ENCODE measurements at regions not wholly inside any gene's neighbourhood (a gene's known extent, or its start where the extent isn't known, plus 50 kb on each side); places are given as distances from the start of the nearest gene placed in this dataset.

- no peak for TF ChIP-seq FOXA1 (IDR thresholded peaks at IDR 0.05)
- no peak for TF ChIP-seq HDGF (IDR thresholded peaks at IDR 0.05; ENCODE audit: borderline replicate concordance)
- no peak for TF ChIP-seq PKNOX1 (IDR thresholded peaks at IDR 0.05)
- no peak for TF ChIP-seq ZNF384 (IDR thresholded peaks at IDR 0.05)
- TF ChIP-seq FOXM1 (IDR thresholded peaks at IDR 0.05; ENCODE audit: borderline replicate concordance) = no peak
- TF ChIP-seq L3MBTL2 (conservative IDR thresholded peaks at IDR 0.05) = no peak
- no peak for TF ChIP-seq LEF1 (IDR thresholded peaks at IDR 0.05; ENCODE audit: borderline replicate concordance)
- TF ChIP-seq CTBP1 (IDR thresholded peaks at IDR 0.05; ENCODE audit: borderline replicate concordance) = no peak
- TF ChIP-seq FOXK2 (IDR thresholded peaks at IDR 0.05) = no peak
- TF ChIP-seq ARNT (IDR thresholded peaks at IDR 0.05) = no peak
- TF ChIP-seq NFRKB (IDR thresholded peaks at IDR 0.05) = no peak
- no peak for TF ChIP-seq SP1 (IDR thresholded peaks at IDR 0.05)
- CTCF ChIA-PET = no interaction called here
- POLR2A ChIA-PET = no interaction called here
- DNase-seq (ENCODE audit: extremely low spot score) = no peak
These were observed 877.1 kb upstream of the CNTN5 start for GRCh38 chr11:98143661-98144060.

GRCh38 chr11:98153752-98154151 lies 867.0 kb upstream of the CNTN5 start:
- POLR2A ChIA-PET = no interaction called here
- no peak for DNase-seq (ENCODE audit: extremely low spot score)
- TF ChIP-seq ELF4 (IDR thresholded peaks at IDR 0.05) = no peak
- no peak for TF ChIP-seq FOXK2 (IDR thresholded peaks at IDR 0.05)
- TF ChIP-seq TARDBP (IDR thresholded peaks at IDR 0.05) = no peak
- CTCF ChIA-PET = no interaction called here

GRCh38 chr11:98155696-98156095 lies 865.1 kb upstream of the CNTN5 start:
- no peak for TF ChIP-seq FOXK2 (IDR thresholded peaks at IDR 0.05)
- no peak for TF ChIP-seq CTBP1 (IDR thresholded peaks at IDR 0.05; ENCODE audit: borderline replicate concordance)
- no peak for TF ChIP-seq PKNOX1 (IDR thresholded peaks at IDR 0.05)
- TF ChIP-seq HDGF (IDR thresholded peaks at IDR 0.05; ENCODE audit: borderline replicate concordance) = no peak
- no peak for TF ChIP-seq FOXA1 (IDR thresholded peaks at IDR 0.05)
- POLR2A ChIA-PET = no interaction called here

GRCh38 chr11:98177925-98178324 lies 842.8 kb upstream of the CNTN5 start:
- ChIA-PET CTCF (no interaction called here), POLR2A (no interaction called here)
- DNase-seq (ENCODE audit: extremely low spot score) = no peak
- TF ChIP-seq CTBP1 (IDR thresholded peaks at IDR 0.05; ENCODE audit: borderline replicate concordance) (no peak), ELF4 (IDR thresholded peaks at IDR 0.05) (no peak), ZNF384 (IDR thresholded peaks at IDR 0.05) (no peak), ARNT (IDR thresholded peaks at IDR 0.05) (no peak), PKNOX1 (IDR thresholded peaks at IDR 0.05) (no peak), TARDBP (IDR thresholded peaks at IDR 0.05) (no peak), LEF1 (IDR thresholded peaks at IDR 0.05; ENCODE audit: borderline replicate concordance) (no peak), L3MBTL2 (conservative IDR thresholded peaks at IDR 0.05) (no peak), FOXA1 (IDR thresholded peaks at IDR 0.05) (no peak), SUZ12 (IDR thresholded peaks at IDR 0.05) (no peak)

More at GRCh38 chr11:98155696-98156095, 865.1 kb upstream of the CNTN5 start:
- no peak for DNase-seq (ENCODE audit: extremely low spot score)
- CTCF ChIA-PET = no interaction called here

- ChIA-PET CTCF (no interaction called here), POLR2A (no interaction called here)
- no peak for DNase-seq (ENCODE audit: extremely low spot score)
- TF ChIP-seq ELF4 (IDR thresholded peaks at IDR 0.05) (no peak), L3MBTL2 (conservative IDR thresholded peaks at IDR 0.05) (no peak), FOXK2 (IDR thresholded peaks at IDR 0.05) (no peak), SP1 (IDR thresholded peaks at IDR 0.05) (no peak), CTBP1 (IDR thresholded peaks at IDR 0.05; ENCODE audit: borderline replicate concordance) (no peak), NFRKB (IDR thresholded peaks at IDR 0.05) (no peak), ZNF384 (IDR thresholded peaks at IDR 0.05) (no peak), BHLHE40 (IDR thresholded peaks at IDR 0.05; ENCODE audit: borderline replicate concordance) (no peak), ARNT (IDR thresholded peaks at IDR 0.05) (no peak)
These were observed 840.2 kb upstream of the CNTN5 start for GRCh38 chr11:98180511-98180910.

- POLR2A ChIA-PET = no interaction called here
- CTCF ChIA-PET = no interaction called here
- no peak for TF ChIP-seq BHLHE40 (IDR thresholded peaks at IDR 0.05; ENCODE audit: borderline replicate concordance)
- TF ChIP-seq ZNF384 (IDR thresholded peaks at IDR 0.05) = no peak
- TF ChIP-seq ELF4 (IDR thresholded peaks at IDR 0.05) = no peak
- TF ChIP-seq NFRKB (IDR thresholded peaks at IDR 0.05) = no peak
- no peak for TF ChIP-seq HDGF (IDR thresholded peaks at IDR 0.05; ENCODE audit: borderline replicate concordance)
- no peak for TF ChIP-seq PKNOX1 (IDR thresholded peaks at IDR 0.05)
- TF ChIP-seq SP1 (IDR thresholded peaks at IDR 0.05) = no peak
- no peak for TF ChIP-seq SUZ12 (IDR thresholded peaks at IDR 0.05)
- TF ChIP-seq FOXM1 (IDR thresholded peaks at IDR 0.05; ENCODE audit: borderline replicate concordance) = no peak
- no peak for TF ChIP-seq FOXA1 (IDR thresholded peaks at IDR 0.05)
- no peak for TF ChIP-seq LEF1 (IDR thresholded peaks at IDR 0.05; ENCODE audit: borderline replicate concordance)
- TF ChIP-seq CTBP1 (IDR thresholded peaks at IDR 0.05; ENCODE audit: borderline replicate concordance) = no peak
- TF ChIP-seq FOXK2 (IDR thresholded peaks at IDR 0.05) = no peak
- TF ChIP-seq L3MBTL2 (conservative IDR thresholded peaks at IDR 0.05) = no peak
- no peak for TF ChIP-seq ARNT (IDR thresholded peaks at IDR 0.05)
- no peak for TF ChIP-seq TARDBP (IDR thresholded peaks at IDR 0.05)
These were observed 839.8 kb upstream of the CNTN5 start for GRCh38 chr11:98180921-98181320.

More at GRCh38 chr11:98180921-98181320, 839.8 kb upstream of the CNTN5 start:
- no peak for DNase-seq (ENCODE audit: extremely low spot score)
